Neural cell (in vitro differentiated cells): ENCODE measurements at regions not wholly inside any gene's neighbourhood (a gene's known extent, or its start where the extent isn't known, plus 50 kb on each side); places are given as distances from the start of the nearest gene placed in this dataset.

Source experiments
- EP300 ChIP-seq: fragments of 450-650 bp; conservative IDR thresholded peaks from 2 replicates; pipeline ENCODE4 v1.6.1; 2014; ENCODE audit warnings: antibody characterized with exemption, mild to moderate bottlenecking, moderate library complexity; ENCODE audit not compliant: poor library complexity, severe bottlenecking
- EZH2 ChIP-seq: fragments of 200-600, 300-800 bp; shearing (Covaris generic), sonication (generic); IDR thresholded peaks from 2 replicates; pipeline ENCODE4 v1.6.1; 2014; ENCODE audit warnings: antibody characterized with exemption, low read length, borderline replicate concordance, mild to moderate bottlenecking; ENCODE audit not compliant: insufficient read depth, poor library complexity, severe bottlenecking
- MXI1 ChIP-seq: fragments of 450-650 bp; conservative IDR thresholded peaks from 2 replicates; pipeline ENCODE4 v1.6.1; 2014; ENCODE audit warnings: antibody characterized with exemption, mild to moderate bottlenecking; ENCODE audit not compliant: poor library complexity, severe bottlenecking
- POLR2AphosphoS5 ChIP-seq: IDR thresholded peaks from 2 replicates; pipeline ENCODE4 v1.6.1; 2012
- RAD21 ChIP-seq: fragments of 450-650 bp; conservative IDR thresholded peaks from 2 replicates; pipeline ENCODE4 v1.6.1; 2014; ENCODE audit warnings: antibody characterized with exemption, mild to moderate bottlenecking, moderate library complexity
- SMC3 ChIP-seq: fragments of 450-650 bp; conservative IDR thresholded peaks from 2 replicates; pipeline ENCODE4 v1.6.1; 2014; ENCODE audit warnings: antibody characterized with exemption, mild to moderate bottlenecking, moderate library complexity; ENCODE audit not compliant: poor library complexity
- TAF1 ChIP-seq: IDR thresholded peaks from 2 replicates; pipeline ENCODE4 v1.6.1; 2012; ENCODE audit warnings: low read depth
- TF ChIP-seq, protein P1 (sequence below): fragments of 450-650 bp; IDR thresholded peaks from 2 replicates; pipeline ENCODE4 v1.5.1; 2014; ENCODE audit warnings: antibody characterized with exemption, mild to moderate bottlenecking, moderate library complexity; ENCODE audit not compliant: poor library complexity, severe bottlenecking
- TF ChIP-seq, protein P2 (sequence below): IDR thresholded peaks from 2 replicates; pipeline ENCODE4 v1.6.1; 2012; ENCODE audit warnings: borderline replicate concordance

DNA sequence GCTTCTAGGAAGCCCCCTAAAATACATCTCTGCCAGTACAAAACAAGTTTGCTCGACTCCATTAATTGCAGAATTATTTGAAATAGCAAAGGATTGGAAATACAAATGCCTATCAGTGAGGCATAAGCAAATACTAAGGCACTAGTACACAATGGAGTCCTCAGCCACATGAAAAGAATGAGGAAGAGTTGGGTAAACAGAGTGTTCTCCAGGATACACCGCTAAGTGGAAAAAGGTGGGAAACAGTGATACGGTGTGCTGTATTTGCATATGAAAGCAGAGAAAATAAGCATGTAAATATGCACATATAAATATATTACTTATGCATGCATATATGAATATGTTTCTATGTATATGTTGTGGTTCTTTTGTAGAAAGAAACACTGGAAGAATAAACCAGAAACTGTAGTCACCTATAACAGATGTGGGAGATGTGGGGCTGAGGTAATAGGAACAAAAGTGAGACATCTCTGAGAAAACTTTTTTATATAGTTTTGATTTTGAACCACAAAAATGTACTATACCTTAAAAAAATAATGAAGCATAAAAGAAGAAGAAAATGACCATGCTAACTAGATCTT lies 143.4 kb upstream of the MYLIP start:
- TF ChIP-seq EZH2: no peak
- TF ChIP-seq POLR2AphosphoS5: no peak
- TF ChIP-seq, protein P1, sequence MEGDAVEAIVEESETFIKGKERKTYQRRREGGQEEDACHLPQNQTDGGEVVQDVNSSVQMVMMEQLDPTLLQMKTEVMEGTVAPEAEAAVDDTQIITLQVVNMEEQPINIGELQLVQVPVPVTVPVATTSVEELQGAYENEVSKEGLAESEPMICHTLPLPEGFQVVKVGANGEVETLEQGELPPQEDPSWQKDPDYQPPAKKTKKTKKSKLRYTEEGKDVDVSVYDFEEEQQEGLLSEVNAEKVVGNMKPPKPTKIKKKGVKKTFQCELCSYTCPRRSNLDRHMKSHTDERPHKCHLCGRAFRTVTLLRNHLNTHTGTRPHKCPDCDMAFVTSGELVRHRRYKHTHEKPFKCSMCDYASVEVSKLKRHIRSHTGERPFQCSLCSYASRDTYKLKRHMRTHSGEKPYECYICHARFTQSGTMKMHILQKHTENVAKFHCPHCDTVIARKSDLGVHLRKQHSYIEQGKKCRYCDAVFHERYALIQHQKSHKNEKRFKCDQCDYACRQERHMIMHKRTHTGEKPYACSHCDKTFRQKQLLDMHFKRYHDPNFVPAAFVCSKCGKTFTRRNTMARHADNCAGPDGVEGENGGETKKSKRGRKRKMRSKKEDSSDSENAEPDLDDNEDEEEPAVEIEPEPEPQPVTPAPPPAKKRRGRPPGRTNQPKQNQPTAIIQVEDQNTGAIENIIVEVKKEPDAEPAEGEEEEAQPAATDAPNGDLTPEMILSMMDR: no peak
- no peak for TF ChIP-seq EP300
- TF ChIP-seq RAD21: no peak
- no peak for TF ChIP-seq TAF1
- no peak for TF ChIP-seq SMC3
- no peak for TF ChIP-seq MXI1
- TF ChIP-seq, protein P2, sequence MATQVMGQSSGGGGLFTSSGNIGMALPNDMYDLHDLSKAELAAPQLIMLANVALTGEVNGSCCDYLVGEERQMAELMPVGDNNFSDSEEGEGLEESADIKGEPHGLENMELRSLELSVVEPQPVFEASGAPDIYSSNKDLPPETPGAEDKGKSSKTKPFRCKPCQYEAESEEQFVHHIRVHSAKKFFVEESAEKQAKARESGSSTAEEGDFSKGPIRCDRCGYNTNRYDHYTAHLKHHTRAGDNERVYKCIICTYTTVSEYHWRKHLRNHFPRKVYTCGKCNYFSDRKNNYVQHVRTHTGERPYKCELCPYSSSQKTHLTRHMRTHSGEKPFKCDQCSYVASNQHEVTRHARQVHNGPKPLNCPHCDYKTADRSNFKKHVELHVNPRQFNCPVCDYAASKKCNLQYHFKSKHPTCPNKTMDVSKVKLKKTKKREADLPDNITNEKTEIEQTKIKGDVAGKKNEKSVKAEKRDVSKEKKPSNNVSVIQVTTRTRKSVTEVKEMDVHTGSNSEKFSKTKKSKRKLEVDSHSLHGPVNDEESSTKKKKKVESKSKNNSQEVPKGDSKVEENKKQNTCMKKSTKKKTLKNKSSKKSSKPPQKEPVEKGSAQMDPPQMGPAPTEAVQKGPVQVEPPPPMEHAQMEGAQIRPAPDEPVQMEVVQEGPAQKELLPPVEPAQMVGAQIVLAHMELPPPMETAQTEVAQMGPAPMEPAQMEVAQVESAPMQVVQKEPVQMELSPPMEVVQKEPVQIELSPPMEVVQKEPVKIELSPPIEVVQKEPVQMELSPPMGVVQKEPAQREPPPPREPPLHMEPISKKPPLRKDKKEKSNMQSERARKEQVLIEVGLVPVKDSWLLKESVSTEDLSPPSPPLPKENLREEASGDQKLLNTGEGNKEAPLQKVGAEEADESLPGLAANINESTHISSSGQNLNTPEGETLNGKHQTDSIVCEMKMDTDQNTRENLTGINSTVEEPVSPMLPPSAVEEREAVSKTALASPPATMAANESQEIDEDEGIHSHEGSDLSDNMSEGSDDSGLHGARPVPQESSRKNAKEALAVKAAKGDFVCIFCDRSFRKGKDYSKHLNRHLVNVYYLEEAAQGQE: no peak
